HepG2 (cell line): ENCODE measurements at regions not wholly inside any gene's neighbourhood (a gene's known extent, or its start where the extent isn't known, plus 50 kb on each side); places are given as distances from the start of the nearest gene placed in this dataset.

ENCODE experiments used
- CREM ChIP-seq, 2 experiments: sonication (generic) in 1 of 2; formaldehyde crosslinking in 1 of 2; IDR thresholded peaks; 2 replicates each; pipeline versions ENCODE4 v1.4.0 to v1.6.1; 2016 to 2020; ENCODE audit warnings: antibody characterized with exemption in 1 of 2, mild to moderate bottlenecking in 1 of 2, missing genetic modification reagents in 1 of 2
- ELF4 ChIP-seq: sonication (generic); formaldehyde crosslinking; IDR thresholded peaks from 2 replicates; pipeline ENCODE4 v1.5.0; 2020; ENCODE audit warnings: missing genetic modification reagents, mild to moderate bottlenecking, moderate library complexity, borderline replicate concordance
- KDM2A ChIP-seq: sonication (generic); formaldehyde crosslinking; IDR thresholded peaks from 2 replicates; pipeline ENCODE4 v1.4.0; 2020; ENCODE audit warnings: low read depth, missing genetic modification reagents, borderline replicate concordance
- MBNL3 ChIP-seq: fragments of 250-450 bp; sonication (Bioruptor Pico); conservative IDR thresholded peaks from 2 replicates; pipeline ENCODE4 v1.8.0; 2022; ENCODE audit warnings: mild to moderate bottlenecking, inconsistent platforms
- SMC3 ChIP-seq: IDR thresholded peaks from 2 replicates; pipeline ENCODE4 v1.6.1; 2011; ENCODE audit warnings: low read length, improper control_type of control experiment
- TBL1XR1 ChIP-seq: fragments of 150-350 bp; IDR thresholded peaks from 2 replicates; pipeline ENCODE4 v1.6.1; 2014; ENCODE audit warnings: borderline replicate concordance, low read length; ENCODE audit not compliant: partially characterized antibody
- ZMYM4 ChIP-seq: sonication (generic); formaldehyde crosslinking; IDR thresholded peaks from 2 replicates; pipeline ENCODE4 v1.8.1; 2023; ENCODE audit warnings: mild to moderate bottlenecking, missing genetic modification reagents
- ZNF552 ChIP-seq: sonication (generic); formaldehyde crosslinking; IDR thresholded peaks from 2 replicates; pipeline ENCODE4 v1.9.0; 2022; ENCODE audit warnings: missing genetic modification reagents, mild to moderate bottlenecking, borderline replicate concordance
- ZNF788 ChIP-seq: sonication (generic); formaldehyde crosslinking; IDR thresholded peaks from 2 replicates; pipeline ENCODE4 v1.5.0; 2020; ENCODE audit warnings: mild to moderate bottlenecking, missing genetic modification reagents, borderline replicate concordance
- TF ChIP-seq, protein P1 (sequence below): sonication (generic); formaldehyde crosslinking; IDR thresholded peaks from 2 replicates; pipeline ENCODE4 v1.4.0; 2020; ENCODE audit warnings: missing genetic modification reagents
- TF ChIP-seq, protein P2 (sequence below): IDR thresholded peaks from 2 replicates; pipeline ENCODE4 v1.4.0; 2020; ENCODE audit warnings: mild to moderate bottlenecking, missing genetic modification reagents
- TF ChIP-seq, protein P3 (sequence below): sonication (generic); formaldehyde crosslinking; IDR thresholded peaks from 2 replicates; pipeline ENCODE4 v1.9.0; 2021; ENCODE audit warnings: missing genetic modification reagents, borderline replicate concordance
- TF ChIP-seq, protein P4 (sequence below): sonication (generic); formaldehyde crosslinking; IDR thresholded peaks from 2 replicates; pipeline ENCODE4 v1.5.1; 2020; ENCODE audit warnings: missing genetic modification reagents, mild to moderate bottlenecking, borderline replicate concordance
- TF ChIP-seq, protein P5 (sequence below): sonication (generic); formaldehyde crosslinking; IDR thresholded peaks from 2 replicates; pipeline ENCODE4 v1.5.1; 2020; ENCODE audit warnings: mild to moderate bottlenecking, missing genetic modification reagents

DNA sequence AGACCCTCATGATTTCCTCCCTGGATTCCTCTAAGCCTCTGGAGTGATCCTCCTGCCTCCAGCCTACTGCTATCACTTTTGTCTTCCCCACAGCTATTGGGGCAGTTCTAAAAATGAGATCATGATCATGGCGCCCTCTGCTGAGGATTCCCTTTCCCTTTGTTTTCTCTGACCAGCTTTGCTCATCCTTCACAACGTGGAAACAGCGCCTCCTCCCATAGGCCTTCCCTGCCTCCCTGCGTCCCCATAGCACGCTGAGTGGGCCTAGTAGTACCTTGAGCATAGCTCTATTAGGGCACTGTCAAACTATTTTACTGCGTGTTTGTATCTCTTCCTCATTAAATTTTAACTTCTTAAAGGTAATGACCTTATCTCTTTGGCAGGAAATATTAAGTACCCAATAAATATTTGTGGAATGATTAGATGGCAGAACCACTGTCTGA is 207.0 kb upstream of the FANCL start (continued):
- TF ChIP-seq, protein P1, sequence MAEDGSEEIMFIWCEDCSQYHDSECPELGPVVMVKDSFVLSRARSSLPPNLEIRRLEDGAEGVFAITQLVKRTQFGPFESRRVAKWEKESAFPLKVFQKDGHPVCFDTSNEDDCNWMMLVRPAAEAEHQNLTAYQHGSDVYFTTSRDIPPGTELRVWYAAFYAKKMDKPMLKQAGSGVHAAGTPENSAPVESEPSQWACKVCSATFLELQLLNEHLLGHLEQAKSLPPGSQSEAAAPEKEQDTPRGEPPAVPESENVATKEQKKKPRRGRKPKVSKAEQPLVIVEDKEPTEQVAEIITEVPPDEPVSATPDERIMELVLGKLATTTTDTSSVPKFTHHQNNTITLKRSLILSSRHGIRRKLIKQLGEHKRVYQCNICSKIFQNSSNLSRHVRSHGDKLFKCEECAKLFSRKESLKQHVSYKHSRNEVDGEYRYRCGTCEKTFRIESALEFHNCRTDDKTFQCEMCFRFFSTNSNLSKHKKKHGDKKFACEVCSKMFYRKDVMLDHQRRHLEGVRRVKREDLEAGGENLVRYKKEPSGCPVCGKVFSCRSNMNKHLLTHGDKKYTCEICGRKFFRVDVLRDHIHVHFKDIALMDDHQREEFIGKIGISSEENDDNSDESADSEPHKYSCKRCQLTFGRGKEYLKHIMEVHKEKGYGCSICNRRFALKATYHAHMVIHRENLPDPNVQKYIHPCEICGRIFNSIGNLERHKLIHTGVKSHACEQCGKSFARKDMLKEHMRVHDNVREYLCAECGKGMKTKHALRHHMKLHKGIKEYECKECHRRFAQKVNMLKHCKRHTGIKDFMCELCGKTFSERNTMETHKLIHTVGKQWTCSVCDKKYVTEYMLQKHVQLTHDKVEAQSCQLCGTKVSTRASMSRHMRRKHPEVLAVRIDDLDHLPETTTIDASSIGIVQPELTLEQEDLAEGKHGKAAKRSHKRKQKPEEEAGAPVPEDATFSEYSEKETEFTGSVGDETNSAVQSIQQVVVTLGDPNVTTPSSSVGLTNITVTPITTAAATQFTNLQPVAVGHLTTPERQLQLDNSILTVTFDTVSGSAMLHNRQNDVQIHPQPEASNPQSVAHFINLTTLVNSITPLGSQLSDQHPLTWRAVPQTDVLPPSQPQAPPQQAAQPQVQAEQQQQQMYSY (CRISPR knock-in tag), result no peak
- no peak for TF ChIP-seq TBL1XR1
- TF ChIP-seq SMC3, result peak; percentile 98
- TF ChIP-seq ELF4 (CRISPR knock-in tag), result no peak
- TF ChIP-seq ZNF552 (CRISPR knock-in tag), result no peak
- peak; percentile 69 for TF ChIP-seq KDM2A (CRISPR knock-in tag)
- no peak for TF ChIP-seq CREM (IDR thresholded peaks at IDR 0.05)
- TF ChIP-seq CREM (CRISPR knock-in tag; IDR thresholded peaks at IDR 0.05), result no peak
- TF ChIP-seq, protein P2, sequence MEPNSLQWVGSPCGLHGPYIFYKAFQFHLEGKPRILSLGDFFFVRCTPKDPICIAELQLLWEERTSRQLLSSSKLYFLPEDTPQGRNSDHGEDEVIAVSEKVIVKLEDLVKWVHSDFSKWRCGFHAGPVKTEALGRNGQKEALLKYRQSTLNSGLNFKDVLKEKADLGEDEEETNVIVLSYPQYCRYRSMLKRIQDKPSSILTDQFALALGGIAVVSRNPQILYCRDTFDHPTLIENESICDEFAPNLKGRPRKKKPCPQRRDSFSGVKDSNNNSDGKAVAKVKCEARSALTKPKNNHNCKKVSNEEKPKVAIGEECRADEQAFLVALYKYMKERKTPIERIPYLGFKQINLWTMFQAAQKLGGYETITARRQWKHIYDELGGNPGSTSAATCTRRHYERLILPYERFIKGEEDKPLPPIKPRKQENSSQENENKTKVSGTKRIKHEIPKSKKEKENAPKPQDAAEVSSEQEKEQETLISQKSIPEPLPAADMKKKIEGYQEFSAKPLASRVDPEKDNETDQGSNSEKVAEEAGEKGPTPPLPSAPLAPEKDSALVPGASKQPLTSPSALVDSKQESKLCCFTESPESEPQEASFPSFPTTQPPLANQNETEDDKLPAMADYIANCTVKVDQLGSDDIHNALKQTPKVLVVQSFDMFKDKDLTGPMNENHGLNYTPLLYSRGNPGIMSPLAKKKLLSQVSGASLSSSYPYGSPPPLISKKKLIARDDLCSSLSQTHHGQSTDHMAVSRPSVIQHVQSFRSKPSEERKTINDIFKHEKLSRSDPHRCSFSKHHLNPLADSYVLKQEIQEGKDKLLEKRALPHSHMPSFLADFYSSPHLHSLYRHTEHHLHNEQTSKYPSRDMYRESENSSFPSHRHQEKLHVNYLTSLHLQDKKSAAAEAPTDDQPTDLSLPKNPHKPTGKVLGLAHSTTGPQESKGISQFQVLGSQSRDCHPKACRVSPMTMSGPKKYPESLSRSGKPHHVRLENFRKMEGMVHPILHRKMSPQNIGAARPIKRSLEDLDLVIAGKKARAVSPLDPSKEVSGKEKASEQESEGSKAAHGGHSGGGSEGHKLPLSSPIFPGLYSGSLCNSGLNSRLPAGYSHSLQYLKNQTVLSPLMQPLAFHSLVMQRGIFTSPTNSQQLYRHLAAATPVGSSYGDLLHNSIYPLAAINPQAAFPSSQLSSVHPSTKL (CRISPR knock-in tag), result peak; percentile 45; the same call in 1 of the 2 replicates
- TF ChIP-seq, protein P3, sequence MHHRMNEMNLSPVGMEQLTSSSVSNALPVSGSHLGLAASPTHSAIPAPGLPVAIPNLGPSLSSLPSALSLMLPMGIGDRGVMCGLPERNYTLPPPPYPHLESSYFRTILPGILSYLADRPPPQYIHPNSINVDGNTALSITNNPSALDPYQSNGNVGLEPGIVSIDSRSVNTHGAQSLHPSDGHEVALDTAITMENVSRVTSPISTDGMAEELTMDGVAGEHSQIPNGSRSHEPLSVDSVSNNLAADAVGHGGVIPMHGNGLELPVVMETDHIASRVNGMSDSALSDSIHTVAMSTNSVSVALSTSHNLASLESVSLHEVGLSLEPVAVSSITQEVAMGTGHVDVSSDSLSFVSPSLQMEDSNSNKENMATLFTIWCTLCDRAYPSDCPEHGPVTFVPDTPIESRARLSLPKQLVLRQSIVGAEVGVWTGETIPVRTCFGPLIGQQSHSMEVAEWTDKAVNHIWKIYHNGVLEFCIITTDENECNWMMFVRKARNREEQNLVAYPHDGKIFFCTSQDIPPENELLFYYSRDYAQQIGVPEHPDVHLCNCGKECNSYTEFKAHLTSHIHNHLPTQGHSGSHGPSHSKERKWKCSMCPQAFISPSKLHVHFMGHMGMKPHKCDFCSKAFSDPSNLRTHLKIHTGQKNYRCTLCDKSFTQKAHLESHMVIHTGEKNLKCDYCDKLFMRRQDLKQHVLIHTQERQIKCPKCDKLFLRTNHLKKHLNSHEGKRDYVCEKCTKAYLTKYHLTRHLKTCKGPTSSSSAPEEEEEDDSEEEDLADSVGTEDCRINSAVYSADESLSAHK (CRISPR knock-in tag), result no peak
- no peak for TF ChIP-seq MBNL3 (CRISPR knock-in tag)
- peak; percentile 53 for TF ChIP-seq ZMYM4 (CRISPR knock-in tag)
- TF ChIP-seq, protein P4, sequence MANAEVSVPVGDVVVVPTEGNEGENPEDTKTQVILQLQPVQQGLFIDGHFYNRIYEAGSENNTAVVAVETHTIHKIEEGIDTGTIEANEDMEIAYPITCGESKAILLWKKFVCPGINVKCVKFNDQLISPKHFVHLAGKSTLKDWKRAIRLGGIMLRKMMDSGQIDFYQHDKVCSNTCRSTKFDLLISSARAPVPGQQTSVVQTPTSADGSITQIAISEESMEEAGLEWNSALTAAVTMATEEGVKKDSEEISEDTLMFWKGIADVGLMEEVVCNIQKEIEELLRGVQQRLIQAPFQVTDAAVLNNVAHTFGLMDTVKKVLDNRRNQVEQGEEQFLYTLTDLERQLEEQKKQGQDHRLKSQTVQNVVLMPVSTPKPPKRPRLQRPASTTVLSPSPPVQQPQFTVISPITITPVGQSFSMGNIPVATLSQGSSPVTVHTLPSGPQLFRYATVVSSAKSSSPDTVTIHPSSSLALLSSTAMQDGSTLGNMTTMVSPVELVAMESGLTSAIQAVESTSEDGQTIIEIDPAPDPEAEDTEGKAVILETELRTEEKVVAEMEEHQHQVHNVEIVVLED (CRISPR knock-in tag), result no peak
- TF ChIP-seq, protein P5, sequence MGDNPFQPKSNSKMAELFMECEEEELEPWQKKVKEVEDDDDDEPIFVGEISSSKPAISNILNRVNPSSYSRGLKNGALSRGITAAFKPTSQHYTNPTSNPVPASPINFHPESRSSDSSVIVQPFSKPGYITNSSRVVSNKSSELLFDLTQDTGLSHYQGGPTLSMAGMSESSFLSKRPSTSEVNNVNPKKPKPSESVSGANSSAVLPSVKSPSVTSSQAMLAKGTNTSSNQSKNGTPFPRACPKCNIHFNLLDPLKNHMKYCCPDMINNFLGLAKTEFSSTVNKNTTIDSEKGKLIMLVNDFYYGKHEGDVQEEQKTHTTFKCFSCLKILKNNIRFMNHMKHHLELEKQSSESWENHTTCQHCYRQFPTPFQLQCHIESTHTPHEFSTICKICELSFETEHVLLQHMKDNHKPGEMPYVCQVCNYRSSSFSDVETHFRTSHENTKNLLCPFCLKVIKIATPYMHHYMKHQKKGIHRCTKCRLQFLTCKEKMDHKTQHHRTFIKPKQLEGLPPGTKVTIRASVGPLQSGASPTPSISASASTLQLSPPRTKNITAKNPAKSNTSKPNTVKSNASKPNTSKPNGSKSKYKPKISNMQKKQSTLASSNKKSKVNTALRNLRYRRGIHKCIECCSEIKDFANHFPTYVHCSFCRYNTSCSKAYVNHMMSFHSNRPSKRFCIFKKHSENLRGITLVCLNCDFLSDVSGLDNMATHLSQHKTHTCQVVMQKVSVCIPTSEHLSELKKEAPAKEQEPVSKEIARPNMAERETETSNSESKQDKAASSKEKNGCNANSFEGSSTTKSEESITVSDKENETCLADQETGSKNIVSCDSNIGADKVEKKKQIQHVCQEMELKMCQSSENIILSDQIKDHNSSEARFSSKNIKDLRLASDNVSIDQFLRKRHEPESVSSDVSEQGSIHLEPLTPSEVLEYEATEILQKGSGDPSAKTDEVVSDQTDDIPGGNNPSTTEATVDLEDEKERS (CRISPR knock-in tag), result no peak
- TF ChIP-seq ZNF788 (CRISPR knock-in tag), result no peak; the same call in 1 of the 2 replicates
